Right atrium auricular region (tissue), 2 donors: ENCODE measurements at regions not wholly inside any gene's neighbourhood (a gene's known extent, or its start where the extent isn't known, plus 50 kb on each side); places are given as distances from the start of the nearest gene placed in this dataset.

Experiments
- DNase-seq: peaks from one replicate; pipeline ENCODE4 v3.0.0-alpha.2; 2019; ENCODE audit warnings: low spot score
- H3K27ac ChIP-seq, 2 donors: fragments of 200-600 bp; sonication (generic); 1 replicate in 1 of 2; 2 replicates in 1 of 2; pipeline ENCODE4 v1.5.1; 2016 to 2019
- H3K27me3 ChIP-seq, 2 donors: fragments of 200-600 bp; sonication (generic); one replicate each; pipeline versions ENCODE4 v1.5.1 to v1.6.0; 2017 to 2019
- H3K36me3 ChIP-seq: fragments of 200-600 bp; sonication (generic); one replicate; pipeline ENCODE4 v1.5.1; 2016
- H3K4me1 ChIP-seq, 2 donors: fragments of 200-600 bp; sonication (generic); one replicate each; pipeline versions ENCODE4 v1.5.1 to v1.6.0; 2017 to 2019
- H3K4me3 ChIP-seq, 2 donors: fragments of 200-600 bp; sonication (generic); 1 replicate in 1 of 2; 2 replicates in 1 of 2; pipeline ENCODE4 v1.5.1; 2017 to 2019; ENCODE audit warnings: mild to moderate bottlenecking in 1 of 2, moderate library complexity in 1 of 2
- H3K9me3 ChIP-seq, 2 donors: fragments of 200-600 bp; sonication (generic); one replicate each; pipeline ENCODE4 v1.5.1; 2019
- TF ChIP-seq, protein P1 (sequence below), 2 donors: fragments of 200-600 bp; sonication (generic); IDR thresholded peaks; one replicate each; pipeline ENCODE4 v1.5.1; 2019; ENCODE audit warnings: antibody characterized with exemption in 2 of 2

DNA sequence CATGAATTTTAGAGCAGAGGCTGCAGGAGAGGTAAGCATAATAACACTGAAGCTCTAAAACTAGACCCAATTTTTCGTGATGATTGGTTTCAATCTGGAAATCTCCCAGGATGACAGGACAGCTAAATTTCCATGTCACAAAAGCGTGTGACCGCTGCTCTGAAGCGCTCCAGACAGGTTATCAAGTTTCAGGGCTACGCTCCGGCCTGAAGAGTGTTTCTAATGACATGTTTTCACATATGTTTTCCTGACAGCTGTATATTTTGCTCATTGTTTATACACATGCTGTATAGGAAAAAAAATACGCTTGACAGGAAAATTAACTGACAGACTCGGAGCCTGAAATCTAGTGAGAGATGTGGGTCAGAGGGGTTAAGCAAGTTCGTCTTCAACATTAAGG lies 219.8 kb upstream of the BMPER start:
- TF ChIP-seq, protein P1, sequence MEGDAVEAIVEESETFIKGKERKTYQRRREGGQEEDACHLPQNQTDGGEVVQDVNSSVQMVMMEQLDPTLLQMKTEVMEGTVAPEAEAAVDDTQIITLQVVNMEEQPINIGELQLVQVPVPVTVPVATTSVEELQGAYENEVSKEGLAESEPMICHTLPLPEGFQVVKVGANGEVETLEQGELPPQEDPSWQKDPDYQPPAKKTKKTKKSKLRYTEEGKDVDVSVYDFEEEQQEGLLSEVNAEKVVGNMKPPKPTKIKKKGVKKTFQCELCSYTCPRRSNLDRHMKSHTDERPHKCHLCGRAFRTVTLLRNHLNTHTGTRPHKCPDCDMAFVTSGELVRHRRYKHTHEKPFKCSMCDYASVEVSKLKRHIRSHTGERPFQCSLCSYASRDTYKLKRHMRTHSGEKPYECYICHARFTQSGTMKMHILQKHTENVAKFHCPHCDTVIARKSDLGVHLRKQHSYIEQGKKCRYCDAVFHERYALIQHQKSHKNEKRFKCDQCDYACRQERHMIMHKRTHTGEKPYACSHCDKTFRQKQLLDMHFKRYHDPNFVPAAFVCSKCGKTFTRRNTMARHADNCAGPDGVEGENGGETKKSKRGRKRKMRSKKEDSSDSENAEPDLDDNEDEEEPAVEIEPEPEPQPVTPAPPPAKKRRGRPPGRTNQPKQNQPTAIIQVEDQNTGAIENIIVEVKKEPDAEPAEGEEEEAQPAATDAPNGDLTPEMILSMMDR (IDR thresholded peaks at IDR 0.05), result no peak
- Histone ChIP-seq H3K36me3 (no peaks in the 10 kb centered on the region), H3K4me1 (no peaks in the 10 kb centered on the region), H3K9me3 (no peaks in the 10 kb centered on the region), H3K4me3 (no peak overlapping the region), H3K27me3 (no peaks in the 10 kb centered on the region), H3K27ac (no peak overlapping the region)
- DNase-seq, result no peak

DNA sequence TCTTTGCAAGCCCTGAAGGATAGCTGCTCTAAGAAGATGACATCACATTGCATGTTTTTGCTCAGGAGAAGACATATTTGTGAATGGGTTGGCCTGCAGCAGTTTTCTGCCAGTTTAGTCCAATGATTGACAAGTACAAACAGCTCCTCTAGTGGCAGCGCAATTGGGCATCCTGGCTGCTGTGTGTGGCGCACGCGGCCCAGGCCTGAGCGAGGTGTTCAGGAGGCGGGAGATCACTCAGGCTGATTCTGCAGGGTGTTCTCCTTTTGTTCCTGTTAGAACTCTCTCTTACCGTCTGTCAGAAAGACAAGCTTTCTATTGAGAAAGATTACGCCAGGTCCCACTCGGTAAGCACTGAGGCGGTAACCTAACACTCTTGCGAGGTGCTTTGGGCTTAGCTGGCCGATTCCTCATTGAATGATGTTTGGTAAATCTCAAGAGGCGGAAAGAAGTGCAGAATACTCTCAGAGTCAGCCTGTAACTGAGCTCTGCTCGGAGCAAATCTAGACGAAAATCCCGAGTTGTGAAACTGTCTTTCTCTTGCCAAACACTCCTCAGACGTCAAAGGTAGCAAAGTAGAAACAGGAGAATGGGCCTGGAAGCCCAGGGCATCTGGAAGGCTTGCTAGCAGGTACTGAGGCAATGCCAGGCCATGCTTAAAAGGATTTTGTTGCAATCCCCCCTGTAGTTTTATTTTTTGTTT lies 219.2 kb upstream of the BMPER start:
- no peak overlapping the region for H3K4me3 ChIP-seq
- H3K36me3 ChIP-seq, result no peaks in the 10 kb centered on the region
- H3K27me3 ChIP-seq, result no peaks in the 10 kb centered on the region
- H3K4me1 ChIP-seq, result no peaks in the 10 kb centered on the region
- TF ChIP-seq, protein P1 (IDR thresholded peaks at IDR 0.05), result no peak
- no peak overlapping the region for H3K27ac ChIP-seq
- no peak for DNase-seq
- no peaks in the 10 kb centered on the region for H3K9me3 ChIP-seq

DNA sequence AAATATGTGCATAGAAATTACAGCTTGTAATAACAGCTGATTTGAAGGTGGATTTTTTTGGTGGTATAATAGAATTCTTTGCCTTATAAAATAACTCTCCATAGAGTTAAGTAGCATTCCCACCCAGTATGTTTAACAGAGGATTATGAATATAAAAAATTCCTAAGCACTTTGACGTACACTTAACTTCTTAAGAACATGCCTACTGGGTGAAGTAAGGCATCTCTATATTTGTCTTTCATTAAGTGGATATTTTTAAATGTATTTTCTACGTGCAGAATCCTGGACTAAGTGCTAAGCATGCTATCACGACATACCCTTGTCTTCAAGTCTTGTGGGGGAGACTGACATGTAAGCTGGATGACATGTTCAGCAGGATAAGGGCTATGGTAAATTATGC lies 217.7 kb upstream of the BMPER start:
- H3K36me3 ChIP-seq, result no peaks in the 10 kb centered on the region

DNA sequence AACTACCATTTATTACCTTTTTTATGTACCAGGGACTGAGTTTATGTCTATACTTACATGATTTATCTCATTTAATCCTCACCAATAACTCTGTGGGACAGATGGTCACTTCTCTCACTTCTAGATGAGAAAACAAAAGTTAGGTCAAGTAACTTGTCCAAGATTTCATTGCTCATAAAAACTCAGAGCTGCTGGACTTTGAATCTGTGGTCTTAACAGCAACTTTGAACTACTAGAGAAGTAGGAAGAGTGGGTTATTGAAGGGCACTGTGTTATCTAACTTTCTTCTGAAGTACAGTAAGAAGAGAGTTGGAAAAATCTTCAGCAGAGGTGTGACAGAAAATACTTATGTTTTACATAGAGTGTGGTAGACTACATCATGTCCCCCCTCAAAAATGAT lies 214.2 kb upstream of the BMPER start:
- no peak overlapping the region for H3K4me3 ChIP-seq
- H3K27me3 ChIP-seq, result no peaks in the 10 kb centered on the region
- DNase-seq, result no peak
- no peak overlapping the region for H3K27ac ChIP-seq
- H3K4me1 ChIP-seq, result no peaks in the 10 kb centered on the region
- TF ChIP-seq, protein P1 (IDR thresholded peaks at IDR 0.05), result no peak
- H3K9me3 ChIP-seq, result no peaks in the 10 kb centered on the region
- no peaks in the 10 kb centered on the region for H3K36me3 ChIP-seq

More for the DNA sequence above, 217.7 kb upstream of the BMPER start:
- TF ChIP-seq, protein P1 (IDR thresholded peaks at IDR 0.05), result no peak
- Histone ChIP-seq H3K27ac (no peak overlapping the region), H3K9me3 (no peaks in the 10 kb centered on the region), H3K4me3 (no peak overlapping the region), H3K4me1 (no peaks in the 10 kb centered on the region), H3K27me3 (no peaks in the 10 kb centered on the region)
- no peak for DNase-seq

DNA sequence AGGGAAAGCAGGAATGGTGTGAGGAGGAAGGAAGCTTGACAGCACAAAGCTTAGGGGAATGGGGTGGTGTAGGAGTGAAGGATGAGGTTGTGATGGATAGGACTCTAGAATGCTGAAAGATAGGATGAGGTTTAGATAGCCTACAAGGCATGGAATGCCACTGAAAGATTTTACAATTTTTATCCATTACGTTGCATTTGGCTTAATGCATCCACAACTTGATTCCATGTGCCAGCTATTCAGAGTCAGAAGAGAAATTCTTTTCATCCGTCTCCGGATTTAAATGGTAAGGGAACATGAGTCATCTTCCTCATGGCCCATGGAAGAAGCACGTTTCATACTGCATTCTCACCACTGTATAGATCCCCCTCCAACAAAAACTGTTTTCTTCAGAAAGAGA lies 212.4 kb upstream of the BMPER start:
- Histone ChIP-seq H3K27me3 (no peaks in the 10 kb centered on the region), H3K4me1 (no peaks in the 10 kb centered on the region), H3K9me3 (no peaks in the 10 kb centered on the region), H3K27ac (no peak overlapping the region), H3K36me3 (no peaks in the 10 kb centered on the region), H3K4me3 (no peak overlapping the region)
- no peak for DNase-seq
- TF ChIP-seq, protein P1 (IDR thresholded peaks at IDR 0.05), result no peak

DNA sequence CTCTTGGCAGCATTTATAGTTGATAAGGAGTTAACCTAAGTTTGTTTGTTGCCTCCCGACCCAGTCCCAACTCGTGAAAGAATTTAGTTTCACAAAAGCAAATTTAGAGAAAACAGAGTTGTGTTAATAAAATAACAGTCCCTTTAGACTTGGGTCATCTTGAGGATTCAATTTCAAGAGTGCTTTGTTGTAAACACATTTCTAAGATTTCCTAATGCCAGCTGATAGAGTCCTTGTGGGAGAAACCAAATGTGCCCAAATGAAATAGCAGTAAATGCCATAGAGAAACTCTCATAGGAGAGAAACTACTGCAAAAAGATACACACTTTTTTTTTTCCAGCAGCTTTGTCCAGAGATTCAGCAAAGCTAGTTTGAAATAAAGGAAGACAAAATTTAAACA lies 211.3 kb upstream of the BMPER start:
- no peak for DNase-seq
- Histone ChIP-seq H3K4me3 (no peak overlapping the region), H3K27me3 (no peaks in the 10 kb centered on the region), H3K27ac (no peak overlapping the region), H3K36me3 (no peaks in the 10 kb centered on the region), H3K4me1 (no peaks in the 10 kb centered on the region), H3K9me3 (no peaks in the 10 kb centered on the region)
- TF ChIP-seq, protein P1 (IDR thresholded peaks at IDR 0.05), result no peak
